AG04450 (cell line): ENCODE measurements at regions not wholly inside any gene's neighbourhood (a gene's known extent, or its start where the extent isn't known, plus 50 kb on each side); places are given as distances from the start of the nearest gene placed in this dataset.

Experiments
- CTCF ChIA-PET: fragments of 300-600, 350-600 bp; formaldehyde crosslinking; extraction: SDS; loops from one replicate; lab custom pipeline; 2022; ENCODE audit warnings: antibody characterized with exemption, inconsistent platforms; lab: Charles Lee
- POLR2A ChIA-PET: fragments of 350-600 bp; formaldehyde crosslinking; extraction: SDS; loops from one replicate; lab custom pipeline; 2021; ENCODE audit warnings: antibody characterized with exemption, inconsistent platforms; lab: Yijun Ruan, JAX
- DNase-seq: peaks from one replicate; pipeline ENCODE4 v3.0.0-alpha.2; 2011; ENCODE audit warnings: low read depth, low spot score
- H3K27ac ChIP-seq: one replicate; pipeline ENCODE4 v1.5.1; 2012; ENCODE audit warnings: low read depth, low read length, control low read depth
- H3K27me3 ChIP-seq: one replicate; pipeline ENCODE4 v1.6.0; 2012; ENCODE audit warnings: low read length; ENCODE audit not compliant: control insufficient read depth, insufficient read depth
- H3K4me3 ChIP-seq: 2 replicates; pipeline ENCODE4 v1.5.1; 2011; ENCODE audit warnings: mild to moderate bottlenecking, low read depth, low read length, control low read depth
- H3K9me3 ChIP-seq: 2 replicates; pipeline ENCODE4 v1.5.1; 2012; ENCODE audit warnings: low read length; ENCODE audit not compliant: control insufficient read depth, insufficient read depth
- TF ChIP-seq, protein P1 (sequence below): IDR thresholded peaks from 2 replicates; pipeline ENCODE4 v1.5.1; 2011; ENCODE audit warnings: low read depth, low read length, control low read depth, inconsistent platforms

DNA sequence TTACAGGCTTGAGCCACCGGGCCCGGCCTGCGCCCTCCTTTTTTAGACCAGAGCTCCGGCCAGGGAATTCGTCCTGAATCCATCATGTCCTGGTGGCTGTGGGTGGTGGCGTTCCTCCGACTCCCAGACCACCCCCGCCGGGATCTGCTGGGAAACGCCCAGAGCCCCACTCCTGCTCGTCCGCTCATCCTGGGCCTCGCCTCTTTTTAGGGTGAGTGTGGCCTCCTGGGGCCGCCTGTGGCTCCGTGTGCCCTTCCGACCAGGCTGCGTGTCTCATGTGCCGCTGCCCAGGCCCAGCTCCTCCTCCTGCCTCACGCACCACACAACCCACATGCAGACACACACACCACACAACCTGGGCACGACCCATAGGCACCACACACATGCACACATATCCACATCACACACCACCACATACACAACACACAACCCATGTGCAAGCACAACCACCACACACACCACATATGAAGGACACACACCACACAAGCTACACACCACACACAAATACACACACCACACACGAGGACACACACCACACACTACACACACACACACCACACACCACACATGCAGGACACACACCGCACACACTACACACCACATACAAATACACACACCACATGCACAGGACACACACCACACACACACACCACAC lies 946.2 kb downstream of the BRD1 start:
- H3K9me3 ChIP-seq, result peaks cover 67% of the 10 kb centered on the region
- TF ChIP-seq, protein P1, sequence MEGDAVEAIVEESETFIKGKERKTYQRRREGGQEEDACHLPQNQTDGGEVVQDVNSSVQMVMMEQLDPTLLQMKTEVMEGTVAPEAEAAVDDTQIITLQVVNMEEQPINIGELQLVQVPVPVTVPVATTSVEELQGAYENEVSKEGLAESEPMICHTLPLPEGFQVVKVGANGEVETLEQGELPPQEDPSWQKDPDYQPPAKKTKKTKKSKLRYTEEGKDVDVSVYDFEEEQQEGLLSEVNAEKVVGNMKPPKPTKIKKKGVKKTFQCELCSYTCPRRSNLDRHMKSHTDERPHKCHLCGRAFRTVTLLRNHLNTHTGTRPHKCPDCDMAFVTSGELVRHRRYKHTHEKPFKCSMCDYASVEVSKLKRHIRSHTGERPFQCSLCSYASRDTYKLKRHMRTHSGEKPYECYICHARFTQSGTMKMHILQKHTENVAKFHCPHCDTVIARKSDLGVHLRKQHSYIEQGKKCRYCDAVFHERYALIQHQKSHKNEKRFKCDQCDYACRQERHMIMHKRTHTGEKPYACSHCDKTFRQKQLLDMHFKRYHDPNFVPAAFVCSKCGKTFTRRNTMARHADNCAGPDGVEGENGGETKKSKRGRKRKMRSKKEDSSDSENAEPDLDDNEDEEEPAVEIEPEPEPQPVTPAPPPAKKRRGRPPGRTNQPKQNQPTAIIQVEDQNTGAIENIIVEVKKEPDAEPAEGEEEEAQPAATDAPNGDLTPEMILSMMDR, result no peak
- H3K27me3 ChIP-seq, result no peaks in the 10 kb centered on the region
- H3K4me3 ChIP-seq, result no peak overlapping the region
- no peak for DNase-seq
- ChIA-PET POLR2A (no interaction called here), CTCF (no interaction called here)
- H3K27ac ChIP-seq, result no peak overlapping the region

DNA sequence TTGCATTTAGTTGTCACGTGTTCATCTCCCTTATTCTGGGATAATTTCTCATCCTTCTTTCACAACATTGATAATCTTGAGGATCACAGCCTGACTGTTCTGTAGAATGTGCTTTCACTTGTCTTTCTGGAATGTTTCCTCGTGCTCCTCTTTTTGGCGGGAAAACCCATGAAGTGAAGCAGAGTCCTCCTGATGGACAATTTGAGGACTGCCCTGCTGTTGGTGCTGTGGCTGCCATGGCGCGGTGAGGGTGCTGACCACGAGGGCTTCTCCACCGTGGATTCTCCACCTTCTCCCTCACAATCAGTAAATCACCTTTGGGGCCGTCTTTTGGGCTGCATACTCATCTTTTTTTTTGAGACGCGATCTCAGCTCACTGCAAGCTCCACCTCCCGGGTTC lies 946.9 kb downstream of the BRD1 start:
- TF ChIP-seq, protein P1, result no peak
- POLR2A ChIA-PET, result no interaction called here
- H3K4me3 ChIP-seq, result no peak overlapping the region
- H3K9me3 ChIP-seq, result peaks cover 60% of the 10 kb centered on the region
- CTCF ChIA-PET, result no interaction called here
- DNase-seq, result no peak
- H3K27ac ChIP-seq, result no peak overlapping the region
- no peaks in the 10 kb centered on the region for H3K27me3 ChIP-seq

DNA sequence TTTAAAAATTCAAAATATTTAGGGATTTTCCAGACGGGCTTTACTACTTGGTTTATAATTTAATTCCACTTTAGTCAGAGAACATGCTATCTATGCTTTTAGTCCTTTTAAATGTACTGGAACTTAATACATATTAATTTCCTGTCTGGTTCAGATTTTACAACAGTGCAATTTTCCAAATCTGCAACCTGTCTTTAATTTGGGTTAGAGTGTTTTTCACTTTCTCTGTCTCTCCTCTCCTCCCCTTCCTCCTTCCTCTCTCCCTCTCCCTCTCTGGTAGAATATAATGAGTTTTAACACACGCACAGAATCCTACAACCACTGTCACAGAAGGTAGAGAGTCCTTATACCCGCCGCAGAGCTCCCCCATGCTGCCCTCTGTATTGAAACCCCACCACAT lies 950.7 kb downstream of the BRD1 start:
- Histone ChIP-seq H3K4me3 (no peak overlapping the region), H3K9me3 (peaks cover 43% of the 10 kb centered on the region), H3K27ac (no peak overlapping the region), H3K27me3 (no peaks in the 10 kb centered on the region)
- no peak for DNase-seq
- POLR2A ChIA-PET, result no interaction called here
- TF ChIP-seq, protein P1, result no peak
- CTCF ChIA-PET, result no interaction called here

DNA sequence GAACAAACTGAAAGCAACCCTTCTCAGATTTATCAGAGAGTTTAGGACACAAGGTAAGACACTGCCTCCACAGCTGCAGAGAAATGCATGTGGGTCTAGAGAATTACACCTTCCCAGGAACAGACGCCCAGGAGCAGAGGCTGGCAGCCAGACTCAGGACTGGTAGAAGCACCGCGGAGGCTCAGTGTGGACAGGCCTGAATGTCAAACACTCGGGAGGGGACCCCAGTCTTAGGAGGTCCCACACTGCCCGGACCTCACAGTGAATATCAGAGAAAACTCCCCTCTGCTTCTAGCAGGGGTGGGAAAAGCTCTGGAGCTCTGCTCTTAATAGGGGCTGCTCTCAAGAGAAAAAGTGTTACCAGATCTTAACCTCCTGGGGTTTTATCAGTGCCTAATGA lies 952.7 kb downstream of the BRD1 start:
- peaks cover 46% of the 10 kb centered on the region for H3K9me3 ChIP-seq
- TF ChIP-seq, protein P1, result no peak
- ChIA-PET POLR2A (no interaction called here), CTCF (no interaction called here)
- DNase-seq, result no peak
- H3K4me3 ChIP-seq, result no peak overlapping the region
- no peaks in the 10 kb centered on the region for H3K27me3 ChIP-seq
- no peak overlapping the region for H3K27ac ChIP-seq

DNA sequence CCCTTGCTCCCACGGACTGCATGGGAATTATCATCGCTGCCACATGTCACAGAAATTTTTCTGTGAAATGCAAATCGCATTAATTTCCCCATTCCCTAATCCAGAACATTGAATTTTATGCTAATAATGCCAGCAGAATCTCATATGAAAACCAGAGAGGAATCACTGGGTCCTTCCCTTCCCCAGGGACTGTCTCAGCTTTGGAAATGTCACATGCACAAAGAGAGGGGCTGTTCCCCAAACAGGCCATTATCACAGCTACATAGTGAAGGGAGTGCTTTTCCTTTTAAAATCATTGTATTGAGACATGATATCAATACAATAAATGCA lies 954.5 kb downstream of the BRD1 start:
- CTCF ChIA-PET, result no interaction called here
- Histone ChIP-seq H3K9me3 (peaks cover 57% of the 10 kb centered on the region), H3K27ac (no peak overlapping the region), H3K4me3 (no peak overlapping the region), H3K27me3 (no peaks in the 10 kb centered on the region)
- TF ChIP-seq, protein P1, result no peak
- POLR2A ChIA-PET, result no interaction called here
- DNase-seq, result no peak
